ENCODE measurements at regions not wholly inside any gene's neighbourhood (a gene's known extent, or its start where the extent isn't known, plus 50 kb on each side); places are given as distances from the start of the nearest gene placed in this dataset.

- H3K4me1 ChIP-seq, result peaks cover 35% of the 10 kb centered on the region
- H3K4me2 ChIP-seq, result peak overlapping the region; percentile 47; the same call in 2 of the 3 replicates
- TF ChIP-seq RCOR1 (IDR thresholded peaks at IDR 0.05; ENCODE audit: low read depth, low read length) (no peak), CHD4 (IDR thresholded peaks at IDR 0.05; ENCODE audit: borderline replicate concordance) (no peak), FOXS1 (CRISPR knock-in tag; IDR thresholded peaks at IDR 0.05) (no peak), JUN (IDR thresholded peaks at IDR 0.05) (no peak), USF2 (IDR thresholded peaks at IDR 0.05) (no peak), E2F6 (IDR thresholded peaks at IDR 0.05; ENCODE audit: borderline replicate concordance, low read depth) (no peak), FOSL2 (IDR thresholded peaks at IDR 0.05) (no peak), FOSL2 (CRISPR knock-in tag; IDR thresholded peaks at IDR 0.05) (no peak), BHLHE40 (IDR thresholded peaks at IDR 0.05; ENCODE audit: low read depth, low read length) (no peak), NFE2L2 (conservative IDR thresholded peaks at IDR 0.05; ENCODE audit: low read length) (no peak), PHF8 (IDR thresholded peaks at IDR 0.05; ENCODE audit: borderline replicate concordance, low read depth) (no peak), HEYL (CRISPR knock-in tag; IDR thresholded peaks at IDR 0.05) (no peak), MAFK (IDR thresholded peaks at IDR 0.05; ENCODE audit: partially characterized antibody) (no peak), KDM5A (IDR thresholded peaks at IDR 0.05) (no peak), REST (IDR thresholded peaks at IDR 0.05) (no peak)
- TF ChIP-seq, protein P1, sequence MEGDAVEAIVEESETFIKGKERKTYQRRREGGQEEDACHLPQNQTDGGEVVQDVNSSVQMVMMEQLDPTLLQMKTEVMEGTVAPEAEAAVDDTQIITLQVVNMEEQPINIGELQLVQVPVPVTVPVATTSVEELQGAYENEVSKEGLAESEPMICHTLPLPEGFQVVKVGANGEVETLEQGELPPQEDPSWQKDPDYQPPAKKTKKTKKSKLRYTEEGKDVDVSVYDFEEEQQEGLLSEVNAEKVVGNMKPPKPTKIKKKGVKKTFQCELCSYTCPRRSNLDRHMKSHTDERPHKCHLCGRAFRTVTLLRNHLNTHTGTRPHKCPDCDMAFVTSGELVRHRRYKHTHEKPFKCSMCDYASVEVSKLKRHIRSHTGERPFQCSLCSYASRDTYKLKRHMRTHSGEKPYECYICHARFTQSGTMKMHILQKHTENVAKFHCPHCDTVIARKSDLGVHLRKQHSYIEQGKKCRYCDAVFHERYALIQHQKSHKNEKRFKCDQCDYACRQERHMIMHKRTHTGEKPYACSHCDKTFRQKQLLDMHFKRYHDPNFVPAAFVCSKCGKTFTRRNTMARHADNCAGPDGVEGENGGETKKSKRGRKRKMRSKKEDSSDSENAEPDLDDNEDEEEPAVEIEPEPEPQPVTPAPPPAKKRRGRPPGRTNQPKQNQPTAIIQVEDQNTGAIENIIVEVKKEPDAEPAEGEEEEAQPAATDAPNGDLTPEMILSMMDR (IDR thresholded peaks at IDR 0.05), result no peak
- TF ChIP-seq, protein P2, sequence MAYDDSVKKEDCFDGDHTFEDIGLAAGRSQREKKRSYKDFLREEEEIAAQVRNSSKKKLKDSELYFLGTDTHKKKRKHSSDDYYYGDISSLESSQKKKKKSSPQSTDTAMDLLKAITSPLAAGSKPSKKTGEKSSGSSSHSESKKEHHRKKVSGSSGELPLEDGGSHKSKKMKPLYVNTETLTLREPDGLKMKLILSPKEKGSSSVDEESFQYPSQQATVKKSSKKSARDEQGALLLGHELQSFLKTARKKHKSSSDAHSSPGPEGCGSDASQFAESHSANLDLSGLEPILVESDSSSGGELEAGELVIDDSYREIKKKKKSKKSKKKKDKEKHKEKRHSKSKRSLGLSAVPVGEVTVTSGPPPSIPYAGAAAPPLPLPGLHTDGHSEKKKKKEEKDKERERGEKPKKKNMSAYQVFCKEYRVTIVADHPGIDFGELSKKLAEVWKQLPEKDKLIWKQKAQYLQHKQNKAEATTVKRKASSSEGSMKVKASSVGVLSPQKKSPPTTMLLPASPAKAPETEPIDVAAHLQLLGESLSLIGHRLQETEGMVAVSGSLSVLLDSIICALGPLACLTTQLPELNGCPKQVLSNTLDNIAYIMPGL (CRISPR knock-in tag; IDR thresholded peaks at IDR 0.05; ENCODE audit: borderline replicate concordance), result no peak
- DNase-seq (ENCODE audit: low read depth in 1 of 2, low spot score in 1 of 2) (peak; percentile 38 to 42), ATAC-seq (peak in 1 of 2 experiments; percentile 63; a peak in 4 of 6 replicates), FAIRE-seq (no peak)
- 0% methylated on average over 1 of the region's 18 CpGs for WGBS (ENCODE audit: missing lambda C conversion rate)
- no peaks in the 10 kb centered on the region for H3K9me3 ChIP-seq
- ChIA-PET CTCF (no interaction called here), POLR2A (no interaction called here)
- no peak overlapping the region for H3K4me3 ChIP-seq
- peak overlapping the region; percentile 27 to 58; a peak in 2 of 6 replicates for H3K27ac ChIP-seq
Measured at GRCh38 chr13:30832845-30833332, 73.2 kb upstream of the MEDAG start.

GRCh38 chr13:30835442-30835841 is 70.6 kb upstream of the MEDAG start:
- Histone ChIP-seq H3K9me3 (no peaks in the 10 kb centered on the region), H3K4me3 (no peak overlapping the region), H3K27ac (no peak overlapping the region), H3K4me1 (peaks cover 22% of the 10 kb centered on the region), H3K4me2 (no peak overlapping the region)
- ChIA-PET CTCF (no interaction called here), POLR2A (no interaction called here)
- TF ChIP-seq ESRRA (IDR thresholded peaks at IDR 0.05; ENCODE audit: borderline replicate concordance, low read length) (no peak), JUNB (IDR thresholded peaks at IDR 0.05) (no peak), POLR2AphosphoS2 (conservative IDR thresholded peaks at IDR 0.05; ENCODE audit: low read length) (no peak), MAFK (IDR thresholded peaks at IDR 0.05; ENCODE audit: partially characterized antibody) (no peak), PHF8 (IDR thresholded peaks at IDR 0.05; ENCODE audit: borderline replicate concordance, low read depth) (no peak), CBX2 (IDR thresholded peaks at IDR 0.05; ENCODE audit: borderline replicate concordance, low read depth) (no peak), HOXB13 (CRISPR knock-in tag; IDR thresholded peaks at IDR 0.05; ENCODE audit: low read depth) (no peak), HES2 (IDR thresholded peaks at IDR 0.05) (no peak), TFCP2L1 (CRISPR knock-in tag; IDR thresholded peaks at IDR 0.05) (no peak), POLR2A (IDR thresholded peaks at IDR 0.05; ENCODE audit: low read length) (no peak), E2F6 (IDR thresholded peaks at IDR 0.05; ENCODE audit: borderline replicate concordance, low read depth) (no peak), KDM1A (IDR thresholded peaks at IDR 0.05; ENCODE audit: low read depth) (no peak), JUN (IDR thresholded peaks at IDR 0.05) (no peak), NPAS2 (CRISPR knock-in tag; IDR thresholded peaks at IDR 0.05; ENCODE audit: borderline replicate concordance) (no peak), MYC (IDR thresholded peaks at IDR 0.05; ENCODE audit: borderline replicate concordance, low read length) (no peak)
- ATAC-seq (no peak; a peak in 1 of 6 replicates), DNase-seq (ENCODE audit: low read depth in 1 of 2, low spot score in 1 of 2) (no peak), FAIRE-seq (no peak)
- 24% methylated on average over 8 of the region's 9 CpGs for WGBS (ENCODE audit: missing lambda C conversion rate)

Data from A549 (cell line).